ENCODE measurements at regions not wholly inside any gene's neighbourhood (a gene's known extent, or its start where the extent isn't known, plus 50 kb on each side); places are given as distances from the start of the nearest gene placed in this dataset.

DNA sequence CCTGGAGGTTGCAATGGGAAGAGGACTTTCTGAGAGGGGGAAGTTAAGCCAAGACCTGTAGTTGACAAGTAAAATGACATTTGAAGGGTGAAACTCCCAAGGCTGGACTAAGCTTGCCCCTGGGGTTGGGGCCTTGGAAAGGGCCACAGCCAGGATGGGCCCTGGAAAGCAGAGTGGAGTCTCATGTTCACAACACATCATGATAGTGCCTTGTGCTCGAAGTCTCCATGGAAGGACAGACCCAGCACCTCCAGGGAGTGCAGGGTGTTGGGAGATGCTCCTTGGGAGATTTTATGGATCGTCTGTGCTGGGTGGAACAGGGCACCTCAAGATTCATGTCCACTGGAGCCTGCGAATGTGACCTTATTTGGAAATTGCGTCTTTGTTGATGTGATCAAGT is 55.6 kb upstream of the ACTRT2 start:
- Histone ChIP-seq H3K9me3 (ENCODE audit: control insufficient read depth, low read length) (peaks cover 66% of the 10 kb centered on the region), H3K4me1 (ENCODE audit: control insufficient read depth, insufficient read depth, low read length, poor library complexity, severe bottlenecking) (no peaks in the 10 kb centered on the region), H3K4me3 (ENCODE audit: extremely low read depth, insufficient read depth, low read length, poor library complexity, severe bottlenecking) (no peak overlapping the region), H3K27ac (ENCODE audit: low read depth, low read length, severe bottlenecking) (no peak overlapping the region), H3K36me3 (ENCODE audit: control insufficient read depth, insufficient read depth, low read length) (no peaks in the 10 kb centered on the region)
- WGBS, 2 experiments (ENCODE audit: insufficient coverage in 2 of 2), result 63 to 73% methylated on average over 3 to 4 of the region's 4 CpGs

GRCh38 chr1:2966449-2967328 is 54.6 kb upstream of the ACTRT2 start:
- H3K4me3 ChIP-seq (ENCODE audit: extremely low read depth, insufficient read depth, low read length, poor library complexity, severe bottlenecking), result no peak overlapping the region
- WGBS, 2 experiments (ENCODE audit: insufficient coverage in 2 of 2), result 88 to 91% methylated on average over 15 to 20 of the region's 25 CpGs
- H3K9me3 ChIP-seq (ENCODE audit: control insufficient read depth, low read length), result peaks cover 66% of the 10 kb centered on the region
- no peaks in the 10 kb centered on the region for H3K4me1 ChIP-seq (ENCODE audit: control insufficient read depth, insufficient read depth, low read length, poor library complexity, severe bottlenecking)
- no peak overlapping the region for H3K27ac ChIP-seq (ENCODE audit: low read depth, low read length, severe bottlenecking)
- no peaks in the 10 kb centered on the region for H3K36me3 ChIP-seq (ENCODE audit: control insufficient read depth, insufficient read depth, low read length)

DNA sequence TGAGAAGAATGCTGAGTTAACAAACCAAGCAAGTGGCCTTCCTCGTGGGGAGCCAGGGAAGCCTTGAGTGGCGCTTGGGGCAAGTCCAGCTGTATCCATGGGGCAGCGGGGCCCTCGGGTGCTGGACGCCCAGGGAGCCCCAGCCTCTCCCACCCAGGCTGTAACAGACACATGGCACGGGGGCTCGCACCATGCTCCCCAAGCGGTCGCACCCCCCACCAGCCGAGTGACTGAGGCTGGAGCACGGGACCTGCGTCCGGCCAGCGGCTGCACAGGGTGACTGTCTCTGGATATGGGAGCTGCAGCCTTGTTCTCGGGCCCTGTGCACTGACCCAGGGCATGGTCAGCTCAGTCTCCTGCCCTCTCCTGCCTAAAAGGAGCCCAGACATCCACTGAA is 53.9 kb upstream of the ACTRT2 start:
- H3K9me3 ChIP-seq (ENCODE audit: control insufficient read depth, low read length), result peaks cover 60% of the 10 kb centered on the region
- no peak overlapping the region for H3K27ac ChIP-seq (ENCODE audit: low read depth, low read length, severe bottlenecking)
- 86 to 92% methylated on average over 11 to 14 of the region's 15 CpGs for WGBS, 2 experiments (ENCODE audit: insufficient coverage in 2 of 2)
- no peak overlapping the region for H3K4me3 ChIP-seq (ENCODE audit: extremely low read depth, insufficient read depth, low read length, poor library complexity, severe bottlenecking)
- H3K36me3 ChIP-seq (ENCODE audit: control insufficient read depth, insufficient read depth, low read length), result no peaks in the 10 kb centered on the region
- no peaks in the 10 kb centered on the region for H3K4me1 ChIP-seq (ENCODE audit: control insufficient read depth, insufficient read depth, low read length, poor library complexity, severe bottlenecking)

DNA sequence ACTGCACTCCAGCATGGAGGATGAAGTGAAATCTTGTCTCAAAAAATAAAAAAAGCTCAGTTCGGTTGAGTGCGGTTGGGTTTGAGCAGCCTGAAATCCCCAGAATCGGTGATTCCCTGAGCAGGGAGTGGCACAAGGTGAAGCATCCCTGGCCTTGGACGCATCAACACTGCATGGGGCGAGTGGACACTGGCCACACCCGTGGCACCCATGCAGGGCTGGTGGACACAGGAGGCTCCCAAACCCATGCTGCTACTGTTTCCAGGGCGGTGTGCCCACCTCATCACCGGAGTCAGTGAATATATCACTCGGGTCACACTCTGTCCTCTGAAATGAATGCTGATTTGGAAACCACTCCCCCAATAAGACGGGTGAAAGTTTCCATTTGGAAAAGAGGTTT is 53.4 kb upstream of the ACTRT2 start:
- WGBS, 2 experiments (ENCODE audit: insufficient coverage in 2 of 2), result 91% methylated on average over 9 of the region's 10 CpGs
- no peaks in the 10 kb centered on the region for H3K36me3 ChIP-seq (ENCODE audit: control insufficient read depth, insufficient read depth, low read length)
- no peak overlapping the region for H3K27ac ChIP-seq (ENCODE audit: low read depth, low read length, severe bottlenecking)
- no peaks in the 10 kb centered on the region for H3K4me1 ChIP-seq (ENCODE audit: control insufficient read depth, insufficient read depth, low read length, poor library complexity, severe bottlenecking)
- no peak overlapping the region for H3K4me3 ChIP-seq (ENCODE audit: extremely low read depth, insufficient read depth, low read length, poor library complexity, severe bottlenecking)
- H3K9me3 ChIP-seq (ENCODE audit: control insufficient read depth, low read length), result peaks cover 61% of the 10 kb centered on the region

- Histone ChIP-seq H3K36me3 (ENCODE audit: control insufficient read depth, insufficient read depth, low read length) (no peaks in the 10 kb centered on the region), H3K4me3 (ENCODE audit: extremely low read depth, insufficient read depth, low read length, poor library complexity, severe bottlenecking) (no peak overlapping the region), H3K9me3 (ENCODE audit: control insufficient read depth, low read length) (peaks cover 59% of the 10 kb centered on the region), H3K27ac (ENCODE audit: low read depth, low read length, severe bottlenecking) (no peak overlapping the region), H3K4me1 (ENCODE audit: control insufficient read depth, insufficient read depth, low read length, poor library complexity, severe bottlenecking) (no peaks in the 10 kb centered on the region)
- WGBS, 2 experiments (ENCODE audit: insufficient coverage in 2 of 2), result 90% methylated on average over 22 to 24 of the region's 25 CpGs
These were observed 52.8 kb upstream of the ACTRT2 start for GRCh38 chr1:2968471-2968881.

DNA sequence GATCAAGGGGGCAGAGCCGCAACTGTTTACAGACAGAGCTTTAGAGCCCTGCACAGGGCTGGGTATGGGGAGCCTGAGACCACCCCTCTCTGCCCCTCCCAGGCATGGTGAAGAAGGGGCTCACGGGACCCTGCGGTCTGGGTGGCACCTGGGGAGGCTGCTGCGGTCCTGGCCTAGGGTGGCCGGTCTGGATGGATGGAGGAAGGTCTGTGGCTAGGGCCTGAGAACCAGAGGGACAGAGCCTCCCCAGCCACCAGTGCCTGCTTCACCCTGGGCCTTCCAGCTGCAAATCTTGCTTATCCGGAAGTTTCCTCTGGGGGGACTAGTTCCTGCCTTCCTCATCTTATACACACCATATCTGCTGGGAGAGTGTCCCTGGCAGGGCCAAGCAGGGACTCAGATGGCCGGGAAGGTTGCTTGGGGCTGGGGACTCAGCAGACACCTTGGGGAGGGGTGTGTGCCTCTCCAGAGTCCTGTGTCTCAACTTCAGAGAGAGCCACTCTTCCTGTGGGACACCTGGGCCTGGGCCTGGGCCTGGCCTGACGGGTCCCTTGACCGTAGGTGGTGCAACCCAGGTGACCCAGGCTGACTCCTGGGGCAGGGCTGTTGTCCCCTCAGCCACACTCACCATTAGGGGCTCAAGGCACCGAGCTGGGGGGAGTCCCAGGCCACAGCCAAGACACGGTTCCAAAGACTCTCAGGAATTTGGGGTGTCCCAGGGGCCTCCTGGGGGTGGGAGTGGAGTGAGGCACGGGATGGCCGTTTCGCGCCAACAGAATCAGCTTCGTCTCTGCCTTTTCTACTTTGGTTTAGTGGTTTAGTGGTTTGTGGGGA is 52.0 kb upstream of the ACTRT2 start:
- Histone ChIP-seq H3K4me3 (ENCODE audit: extremely low read depth, insufficient read depth, low read length, poor library complexity, severe bottlenecking) (no peak overlapping the region), H3K36me3 (ENCODE audit: control insufficient read depth, insufficient read depth, low read length) (no peaks in the 10 kb centered on the region), H3K9me3 (ENCODE audit: control insufficient read depth, low read length) (peaks cover 52% of the 10 kb centered on the region), H3K4me1 (ENCODE audit: control insufficient read depth, insufficient read depth, low read length, poor library complexity, severe bottlenecking) (no peaks in the 10 kb centered on the region), H3K27ac (ENCODE audit: low read depth, low read length, severe bottlenecking) (no peak overlapping the region)
- WGBS, 2 experiments (ENCODE audit: insufficient coverage in 2 of 2), result 87% methylated on average over 7 to 10 of the region's 16 CpGs

GRCh38 chr1:2969845-2970291 is 51.4 kb upstream of the ACTRT2 start:
- no peaks in the 10 kb centered on the region for H3K4me1 ChIP-seq (ENCODE audit: control insufficient read depth, insufficient read depth, low read length, poor library complexity, severe bottlenecking)
- H3K4me3 ChIP-seq (ENCODE audit: extremely low read depth, insufficient read depth, low read length, poor library complexity, severe bottlenecking), result no peak overlapping the region
- no peak overlapping the region for H3K27ac ChIP-seq (ENCODE audit: low read depth, low read length, severe bottlenecking)
- no peaks in the 10 kb centered on the region for H3K36me3 ChIP-seq (ENCODE audit: control insufficient read depth, insufficient read depth, low read length)
- H3K9me3 ChIP-seq (ENCODE audit: control insufficient read depth, low read length), result peaks cover 47% of the 10 kb centered on the region
- 82 to 91% methylated on average over 21 to 22 of the region's 23 CpGs for WGBS, 2 experiments (ENCODE audit: insufficient coverage in 2 of 2)

GRCh38 chr1:2970311-2971071 is 50.8 kb upstream of the ACTRT2 start:
- Histone ChIP-seq H3K4me3 (ENCODE audit: extremely low read depth, insufficient read depth, low read length, poor library complexity, severe bottlenecking) (no peak overlapping the region), H3K9me3 (ENCODE audit: control insufficient read depth, low read length) (peaks cover 42% of the 10 kb centered on the region), H3K36me3 (ENCODE audit: control insufficient read depth, insufficient read depth, low read length) (no peaks in the 10 kb centered on the region), H3K27ac (ENCODE audit: low read depth, low read length, severe bottlenecking) (no peak overlapping the region), H3K4me1 (ENCODE audit: control insufficient read depth, insufficient read depth, low read length, poor library complexity, severe bottlenecking) (no peaks in the 10 kb centered on the region)
- WGBS, 2 experiments (ENCODE audit: insufficient coverage in 2 of 2), result 82 to 86% methylated on average over 17 of the region's 23 CpGs

- H3K9me3 ChIP-seq (ENCODE audit: control insufficient read depth, low read length), result peaks cover 40% of the 10 kb centered on the region
- no peaks in the 10 kb centered on the region for H3K36me3 ChIP-seq (ENCODE audit: control insufficient read depth, insufficient read depth, low read length)
- no peaks in the 10 kb centered on the region for H3K4me1 ChIP-seq (ENCODE audit: control insufficient read depth, insufficient read depth, low read length, poor library complexity, severe bottlenecking)
- WGBS, 2 experiments (ENCODE audit: insufficient coverage in 2 of 2), result 66 to 78% methylated on average over 6 to 9 of the region's 9 CpGs
- H3K4me3 ChIP-seq (ENCODE audit: extremely low read depth, insufficient read depth, low read length, poor library complexity, severe bottlenecking), result no peak overlapping the region
- H3K27ac ChIP-seq (ENCODE audit: low read depth, low read length, severe bottlenecking), result no peak overlapping the region
These were observed 50.2 kb upstream of the ACTRT2 start for GRCh38 chr1:2971101-2971501.
